Liver (tissue), 8 donors: ENCODE measurements at regions not wholly inside any gene's neighbourhood (a gene's known extent, or its start where the extent isn't known, plus 50 kb on each side); places are given as distances from the start of the nearest gene placed in this dataset.

Source experiments
- DNase-seq: peaks from one replicate; pipeline ENCODE4 v3.0.0-alpha.2; 2017; ENCODE audit warnings: low spot score
- H3K27ac ChIP-seq, 2 donors: one replicate each; pipeline ENCODE4 v1.7.0; 2013; ENCODE audit warnings: inconsistent platforms in 2 of 2, low read length in 2 of 2, control low read depth in 1 of 2, low read depth in 1 of 2, mild to moderate bottlenecking in 1 of 2
- H3K27me3 ChIP-seq, 4 donors: one replicate each; pipeline versions ENCODE4 v1.6.1 to v1.7.0; 2013; ENCODE audit warnings: low read length in 3 of 4, inconsistent platforms in 1 of 4, mild to moderate bottlenecking in 1 of 4, moderate library complexity in 1 of 4; ENCODE audit not compliant: control insufficient read depth in 4 of 4, insufficient read depth in 4 of 4
- H3K36me3 ChIP-seq, 4 donors: one replicate each; pipeline versions ENCODE4 v1.6.1 to v1.7.0; 2013; ENCODE audit warnings: low read length in 3 of 4, mild to moderate bottlenecking in 3 of 4, low read depth in 1 of 4, moderate library complexity in 1 of 4; ENCODE audit not compliant: control insufficient read depth in 4 of 4, insufficient read depth in 3 of 4
- H3K4me1 ChIP-seq, 4 donors: one replicate each; pipeline versions ENCODE4 v1.6.1 to v1.7.0; 2013; ENCODE audit warnings: low read length in 3 of 4, mild to moderate bottlenecking in 3 of 4, moderate library complexity in 1 of 4; ENCODE audit not compliant: control insufficient read depth in 4 of 4, insufficient read depth in 4 of 4
- H3K4me3 ChIP-seq, 3 donors: one replicate each; pipeline versions ENCODE4 v1.6.1 to v1.7.0; 2013; ENCODE audit warnings: low read length in 3 of 3, control low read depth in 1 of 3, low read depth in 1 of 3, mild to moderate bottlenecking in 1 of 3
- H3K9ac ChIP-seq, 2 donors: one replicate each; pipeline ENCODE4 v1.7.0; 2013; ENCODE audit warnings: low read length in 2 of 2, mild to moderate bottlenecking in 2 of 2, moderate library complexity in 2 of 2, control low read depth in 1 of 2, low read depth in 1 of 2
- H3K9me3 ChIP-seq, 4 donors: one replicate each; pipeline versions ENCODE4 v1.6.1 to v1.7.0; 2013; ENCODE audit warnings: low read length in 3 of 4; ENCODE audit not compliant: control insufficient read depth in 4 of 4
- EGR1 ChIP-seq, 2 donors: IDR thresholded peaks; 2 replicates each; pipeline ENCODE4 v1.6.1; 2016 to 2018; ENCODE audit warnings: antibody characterized with exemption in 2 of 2, low read depth in 2 of 2
- FOXA1 ChIP-seq: IDR thresholded peaks from 2 replicates; pipeline ENCODE4 v1.6.1; 2016; ENCODE audit warnings: antibody characterized with exemption
- FOXA2 ChIP-seq: IDR thresholded peaks from 2 replicates; pipeline ENCODE4 v1.6.1; 2016; ENCODE audit warnings: antibody characterized with exemption
- GABPA ChIP-seq, 2 donors: IDR thresholded peaks in 1 of 2; conservative IDR thresholded peaks in 1 of 2; 2 replicates each; pipeline ENCODE4 v1.6.1; 2016; ENCODE audit warnings: antibody characterized with exemption in 2 of 2, mild to moderate bottlenecking in 1 of 2, moderate library complexity in 1 of 2
- HNF4A ChIP-seq, 2 donors: conservative IDR thresholded peaks; 2 replicates each; pipeline ENCODE4 v1.6.1; 2016; ENCODE audit warnings: antibody characterized with exemption in 2 of 2, mild to moderate bottlenecking in 2 of 2
- HNF4G ChIP-seq: IDR thresholded peaks from 2 replicates; pipeline ENCODE4 v1.6.1; 2016; ENCODE audit warnings: antibody characterized with exemption
- JUND ChIP-seq, 2 donors: IDR thresholded peaks; 2 replicates each; pipeline ENCODE4 v1.6.1; 2016; ENCODE audit warnings: antibody characterized with exemption in 2 of 2
- NR2F2 ChIP-seq: IDR thresholded peaks from 2 replicates; pipeline ENCODE4 v1.6.1; 2016; ENCODE audit warnings: antibody characterized with exemption
- RAD21 ChIP-seq, 2 donors: IDR thresholded peaks; 2 replicates each; pipeline ENCODE4 v1.6.1; 2016; ENCODE audit warnings: antibody characterized with exemption in 2 of 2, mild to moderate bottlenecking in 2 of 2
- RXRA ChIP-seq, 2 donors: IDR thresholded peaks; 2 replicates each; pipeline ENCODE4 v1.6.1; 2017 to 2018; ENCODE audit warnings: antibody characterized with exemption in 2 of 2, mild to moderate bottlenecking in 1 of 2
- SP1 ChIP-seq: IDR thresholded peaks from 2 replicates; pipeline ENCODE4 v1.6.1; 2018; ENCODE audit warnings: antibody characterized with exemption, mild to moderate bottlenecking
- TAF1 ChIP-seq: conservative IDR thresholded peaks from 2 replicates; pipeline ENCODE4 v1.6.1; 2016; ENCODE audit warnings: antibody characterized with exemption, mild to moderate bottlenecking
- YY1 ChIP-seq: IDR thresholded peaks from 2 replicates; pipeline ENCODE4 v1.6.1; 2016; ENCODE audit warnings: antibody characterized with exemption, mild to moderate bottlenecking
- WGBS: extraction: QIAGEN DNeasy Blood & Tissue Kit; methylation state at CpG from one replicate; pipeline ENCODE4 v1.1.7; 2013; 5-methylcytosine and 5-hydroxymethylcytosine counted together
- TF ChIP-seq, protein P1 (sequence below): IDR thresholded peaks from 2 replicates; pipeline ENCODE4 v1.6.1; 2016; ENCODE audit warnings: antibody characterized with exemption
- TF ChIP-seq, protein P2 (sequence below): IDR thresholded peaks from 2 replicates; pipeline ENCODE4 v1.6.1; 2016; ENCODE audit warnings: antibody characterized with exemption, mild to moderate bottlenecking
- TF ChIP-seq, protein P3 (sequence below): fragments of 150-350 bp; IDR thresholded peaks from 2 replicates; pipeline ENCODE4 v1.5.1; 2017; ENCODE audit warnings: improper control_type of control experiment, low read depth, low read length; ENCODE audit not compliant: missing input control
- TF ChIP-seq, protein P4 (sequence below): IDR thresholded peaks from 2 replicates; pipeline ENCODE4 v1.6.1; 2016; ENCODE audit warnings: antibody characterized with exemption
- TF ChIP-seq, protein P5 (sequence below): IDR thresholded peaks from 2 replicates; pipeline ENCODE4 v1.6.1; 2016; ENCODE audit warnings: antibody characterized with exemption
- donor health status: healthy.
- donor health status: healthy.
- donor health status: healthy.
- donor health status: healthy.
- donor health status: healthy.

DNA sequence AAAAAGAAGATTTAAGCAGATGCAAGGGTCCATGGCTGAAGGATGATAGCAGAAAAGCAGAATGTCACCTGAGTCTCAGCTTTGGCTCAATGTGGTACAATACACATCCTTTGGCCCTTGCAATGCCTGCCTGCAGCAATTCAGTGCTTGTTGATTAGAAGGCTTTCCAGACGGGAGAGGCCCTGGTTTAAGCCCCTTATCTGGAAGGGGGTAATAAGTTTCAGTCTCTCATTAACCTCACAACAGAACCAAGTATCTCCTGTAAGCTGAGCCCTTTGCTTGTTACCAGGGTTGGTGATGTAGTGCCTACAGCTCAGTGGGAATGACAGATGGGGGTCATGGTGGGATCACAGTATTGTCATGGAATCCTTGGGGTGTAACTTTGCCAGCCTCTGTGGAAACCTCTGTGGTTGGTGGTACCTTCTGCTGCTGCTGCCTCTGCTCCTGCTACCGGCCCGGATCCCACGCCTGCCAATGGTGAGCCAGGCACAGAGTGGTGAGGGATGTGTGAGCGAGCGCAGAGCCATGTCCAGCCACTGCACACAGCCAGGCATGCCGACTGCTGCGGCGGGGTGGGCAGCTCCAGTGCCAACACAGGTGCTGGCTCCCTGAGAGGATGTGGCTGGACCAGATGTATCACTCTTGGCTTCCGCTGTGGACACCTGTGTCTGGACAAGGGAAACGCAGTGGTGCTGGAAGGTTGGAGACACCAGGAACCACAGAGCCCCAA, 81.2 kb downstream of the ADRA2C start (continued):
- TF ChIP-seq GABPA (IDR thresholded peaks at IDR 0.05 in 1 of 2, conservative IDR thresholded peaks at IDR 0.05 in 1 of 2), result no peak
- no peak for TF ChIP-seq RXRA (IDR thresholded peaks at IDR 0.05)
- TF ChIP-seq, protein P1, sequence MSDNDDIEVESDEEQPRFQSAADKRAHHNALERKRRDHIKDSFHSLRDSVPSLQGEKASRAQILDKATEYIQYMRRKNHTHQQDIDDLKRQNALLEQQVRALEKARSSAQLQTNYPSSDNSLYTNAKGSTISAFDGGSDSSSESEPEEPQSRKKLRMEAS, result no peak
- no peak for TF ChIP-seq SP1
- TF ChIP-seq HNF4A (conservative IDR thresholded peaks at IDR 0.05), result no peak
- no peak for TF ChIP-seq JUND (IDR thresholded peaks at IDR 0.05)
- no peak for TF ChIP-seq YY1
- no peak for TF ChIP-seq FOXA2
- TF ChIP-seq EGR1 (IDR thresholded peaks at IDR 0.05; ENCODE audit: low read depth in 2 of 2), result no peak

DNA sequence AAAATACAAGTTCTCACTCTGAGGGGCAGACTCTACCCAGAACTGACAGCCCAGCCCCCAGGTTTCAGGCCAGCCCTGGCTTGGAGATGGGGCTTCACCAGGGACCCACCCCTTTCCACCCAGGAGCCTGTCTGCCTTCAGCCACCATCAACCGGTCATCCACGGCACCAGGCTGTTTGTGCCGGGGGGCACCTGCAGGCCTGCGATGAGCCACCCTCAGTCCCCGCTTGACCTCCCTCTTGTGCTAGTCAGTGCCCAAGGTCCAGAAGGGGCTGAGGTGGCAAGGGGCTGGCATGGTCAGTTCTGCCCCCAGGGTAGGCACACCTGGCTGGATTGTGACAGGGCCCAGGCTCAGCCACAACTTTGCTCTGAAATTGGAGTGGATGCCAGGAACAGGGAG, 82.1 kb downstream of the ADRA2C start:
- no peak for DNase-seq
- H3K4me1 ChIP-seq, result no peaks in the 10 kb centered on the region
- TF ChIP-seq, protein P2, sequence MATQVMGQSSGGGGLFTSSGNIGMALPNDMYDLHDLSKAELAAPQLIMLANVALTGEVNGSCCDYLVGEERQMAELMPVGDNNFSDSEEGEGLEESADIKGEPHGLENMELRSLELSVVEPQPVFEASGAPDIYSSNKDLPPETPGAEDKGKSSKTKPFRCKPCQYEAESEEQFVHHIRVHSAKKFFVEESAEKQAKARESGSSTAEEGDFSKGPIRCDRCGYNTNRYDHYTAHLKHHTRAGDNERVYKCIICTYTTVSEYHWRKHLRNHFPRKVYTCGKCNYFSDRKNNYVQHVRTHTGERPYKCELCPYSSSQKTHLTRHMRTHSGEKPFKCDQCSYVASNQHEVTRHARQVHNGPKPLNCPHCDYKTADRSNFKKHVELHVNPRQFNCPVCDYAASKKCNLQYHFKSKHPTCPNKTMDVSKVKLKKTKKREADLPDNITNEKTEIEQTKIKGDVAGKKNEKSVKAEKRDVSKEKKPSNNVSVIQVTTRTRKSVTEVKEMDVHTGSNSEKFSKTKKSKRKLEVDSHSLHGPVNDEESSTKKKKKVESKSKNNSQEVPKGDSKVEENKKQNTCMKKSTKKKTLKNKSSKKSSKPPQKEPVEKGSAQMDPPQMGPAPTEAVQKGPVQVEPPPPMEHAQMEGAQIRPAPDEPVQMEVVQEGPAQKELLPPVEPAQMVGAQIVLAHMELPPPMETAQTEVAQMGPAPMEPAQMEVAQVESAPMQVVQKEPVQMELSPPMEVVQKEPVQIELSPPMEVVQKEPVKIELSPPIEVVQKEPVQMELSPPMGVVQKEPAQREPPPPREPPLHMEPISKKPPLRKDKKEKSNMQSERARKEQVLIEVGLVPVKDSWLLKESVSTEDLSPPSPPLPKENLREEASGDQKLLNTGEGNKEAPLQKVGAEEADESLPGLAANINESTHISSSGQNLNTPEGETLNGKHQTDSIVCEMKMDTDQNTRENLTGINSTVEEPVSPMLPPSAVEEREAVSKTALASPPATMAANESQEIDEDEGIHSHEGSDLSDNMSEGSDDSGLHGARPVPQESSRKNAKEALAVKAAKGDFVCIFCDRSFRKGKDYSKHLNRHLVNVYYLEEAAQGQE, result no peak
- TF ChIP-seq, protein P1, result no peak
- TF ChIP-seq, protein P3, sequence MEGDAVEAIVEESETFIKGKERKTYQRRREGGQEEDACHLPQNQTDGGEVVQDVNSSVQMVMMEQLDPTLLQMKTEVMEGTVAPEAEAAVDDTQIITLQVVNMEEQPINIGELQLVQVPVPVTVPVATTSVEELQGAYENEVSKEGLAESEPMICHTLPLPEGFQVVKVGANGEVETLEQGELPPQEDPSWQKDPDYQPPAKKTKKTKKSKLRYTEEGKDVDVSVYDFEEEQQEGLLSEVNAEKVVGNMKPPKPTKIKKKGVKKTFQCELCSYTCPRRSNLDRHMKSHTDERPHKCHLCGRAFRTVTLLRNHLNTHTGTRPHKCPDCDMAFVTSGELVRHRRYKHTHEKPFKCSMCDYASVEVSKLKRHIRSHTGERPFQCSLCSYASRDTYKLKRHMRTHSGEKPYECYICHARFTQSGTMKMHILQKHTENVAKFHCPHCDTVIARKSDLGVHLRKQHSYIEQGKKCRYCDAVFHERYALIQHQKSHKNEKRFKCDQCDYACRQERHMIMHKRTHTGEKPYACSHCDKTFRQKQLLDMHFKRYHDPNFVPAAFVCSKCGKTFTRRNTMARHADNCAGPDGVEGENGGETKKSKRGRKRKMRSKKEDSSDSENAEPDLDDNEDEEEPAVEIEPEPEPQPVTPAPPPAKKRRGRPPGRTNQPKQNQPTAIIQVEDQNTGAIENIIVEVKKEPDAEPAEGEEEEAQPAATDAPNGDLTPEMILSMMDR, result no peak
- TF ChIP-seq, protein P4, sequence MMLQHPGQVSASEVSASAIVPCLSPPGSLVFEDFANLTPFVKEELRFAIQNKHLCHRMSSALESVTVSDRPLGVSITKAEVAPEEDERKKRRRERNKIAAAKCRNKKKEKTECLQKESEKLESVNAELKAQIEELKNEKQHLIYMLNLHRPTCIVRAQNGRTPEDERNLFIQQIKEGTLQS, result no peak
- no peak for TF ChIP-seq RXRA (IDR thresholded peaks at IDR 0.05)
- TF ChIP-seq FOXA2, result no peak
- TF ChIP-seq NR2F2, result no peak
- no peak for TF ChIP-seq GABPA (IDR thresholded peaks at IDR 0.05 in 1 of 2, conservative IDR thresholded peaks at IDR 0.05 in 1 of 2)
- TF ChIP-seq JUND (IDR thresholded peaks at IDR 0.05), result no peak
- TF ChIP-seq HNF4G, result no peak
- TF ChIP-seq RAD21 (IDR thresholded peaks at IDR 0.05), result no peak
- TF ChIP-seq HNF4A (conservative IDR thresholded peaks at IDR 0.05), result no peak
- no peak for TF ChIP-seq SP1
- TF ChIP-seq, protein P5, sequence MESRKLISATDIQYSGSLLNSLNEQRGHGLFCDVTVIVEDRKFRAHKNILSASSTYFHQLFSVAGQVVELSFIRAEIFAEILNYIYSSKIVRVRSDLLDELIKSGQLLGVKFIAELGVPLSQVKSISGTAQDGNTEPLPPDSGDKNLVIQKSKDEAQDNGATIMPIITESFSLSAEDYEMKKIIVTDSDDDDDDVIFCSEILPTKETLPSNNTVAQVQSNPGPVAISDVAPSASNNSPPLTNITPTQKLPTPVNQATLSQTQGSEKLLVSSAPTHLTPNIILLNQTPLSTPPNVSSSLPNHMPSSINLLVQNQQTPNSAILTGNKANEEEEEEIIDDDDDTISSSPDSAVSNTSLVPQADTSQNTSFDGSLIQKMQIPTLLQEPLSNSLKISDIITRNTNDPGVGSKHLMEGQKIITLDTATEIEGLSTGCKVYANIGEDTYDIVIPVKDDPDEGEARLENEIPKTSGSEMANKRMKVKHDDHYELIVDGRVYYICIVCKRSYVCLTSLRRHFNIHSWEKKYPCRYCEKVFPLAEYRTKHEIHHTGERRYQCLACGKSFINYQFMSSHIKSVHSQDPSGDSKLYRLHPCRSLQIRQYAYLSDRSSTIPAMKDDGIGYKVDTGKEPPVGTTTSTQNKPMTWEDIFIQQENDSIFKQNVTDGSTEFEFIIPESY, result no peak
- TF ChIP-seq FOXA1, result no peak
- TF ChIP-seq TAF1, result no peak
- H3K36me3 ChIP-seq, result no peaks in the 10 kb centered on the region
- H3K27ac ChIP-seq, result no peak overlapping the region
- peaks cover 0 to 8% (median 2%) of the 10 kb centered on the region in 4 donors for H3K9me3 ChIP-seq
- H3K4me3 ChIP-seq, result no peak overlapping the region
- 99% methylated on average over 5 of the region's 5 CpGs for WGBS
- no peaks in the 10 kb centered on the region for H3K27me3 ChIP-seq
- H3K9ac ChIP-seq, result no peak overlapping the region
